ENCODE measurements at regions not wholly inside any gene's neighbourhood (a gene's known extent, or its start where the extent isn't known, plus 50 kb on each side); places are given as distances from the start of the nearest gene placed in this dataset.

- H3K27ac ChIP-seq: no peak overlapping the region
- TF ChIP-seq ZFX (IDR thresholded peaks at IDR 0.05; ENCODE audit: borderline replicate concordance): no peak
- no peak for TF ChIP-seq CTCF (IDR thresholded peaks at IDR 0.05)
Measured at GRCh38 chr20:17832236-17832915, 132.6 kb downstream of the BANF2 start.

- TF ChIP-seq CTCF (IDR thresholded peaks at IDR 0.05): no peak
- TF ChIP-seq ZFX (IDR thresholded peaks at IDR 0.05; ENCODE audit: borderline replicate concordance): no peak
Measured at GRCh38 chr20:17828598-17829144, 128.9 kb downstream of the BANF2 start.

DNA sequence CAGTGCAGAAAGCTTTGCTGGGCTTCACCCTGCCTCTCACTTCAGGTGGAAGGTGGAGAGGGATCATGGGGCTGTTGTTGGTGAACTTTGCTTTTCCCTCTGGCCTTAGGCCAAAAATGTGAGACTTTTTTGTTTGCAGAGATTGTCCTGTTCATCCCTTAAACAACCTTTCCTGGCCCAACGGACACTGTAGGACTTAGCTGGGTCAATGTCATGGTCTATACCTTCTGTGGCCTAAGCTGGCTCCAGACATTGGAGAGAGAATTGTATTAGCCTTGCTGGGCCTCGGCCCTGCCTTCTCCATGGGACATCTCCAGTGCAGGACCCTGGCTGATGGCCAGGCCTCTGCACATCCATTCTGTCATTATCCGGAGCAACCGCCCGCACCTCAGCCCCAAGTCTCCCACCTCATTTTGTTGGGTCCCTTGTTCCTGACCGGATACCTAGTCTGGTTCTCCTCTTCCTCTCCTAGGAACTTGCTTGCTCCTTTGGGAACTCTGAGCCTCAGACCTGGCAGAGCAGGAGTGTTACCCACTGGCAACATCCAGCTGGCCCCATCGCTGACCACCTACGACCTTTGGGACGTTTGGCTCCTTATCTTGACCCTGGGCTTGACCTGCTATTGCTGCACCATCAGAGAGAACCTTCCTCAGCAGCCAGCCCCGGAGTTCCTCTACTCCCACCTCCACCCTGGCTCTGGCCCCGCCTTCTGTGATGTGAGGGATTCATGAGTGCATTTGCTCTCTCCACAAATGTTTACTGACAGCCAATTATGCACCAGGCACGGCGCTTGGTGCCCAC is 128.2 kb downstream of the BANF2 start:
- H3K27ac ChIP-seq: no peak overlapping the region
- TF ChIP-seq CTCF (IDR thresholded peaks at IDR 0.05): no peak
- no peak for TF ChIP-seq ZFX (IDR thresholded peaks at IDR 0.05; ENCODE audit: borderline replicate concordance)

More at GRCh38 chr20:17828598-17829144, 128.9 kb downstream of the BANF2 start:
- H3K27ac ChIP-seq: no peak overlapping the region

DNA sequence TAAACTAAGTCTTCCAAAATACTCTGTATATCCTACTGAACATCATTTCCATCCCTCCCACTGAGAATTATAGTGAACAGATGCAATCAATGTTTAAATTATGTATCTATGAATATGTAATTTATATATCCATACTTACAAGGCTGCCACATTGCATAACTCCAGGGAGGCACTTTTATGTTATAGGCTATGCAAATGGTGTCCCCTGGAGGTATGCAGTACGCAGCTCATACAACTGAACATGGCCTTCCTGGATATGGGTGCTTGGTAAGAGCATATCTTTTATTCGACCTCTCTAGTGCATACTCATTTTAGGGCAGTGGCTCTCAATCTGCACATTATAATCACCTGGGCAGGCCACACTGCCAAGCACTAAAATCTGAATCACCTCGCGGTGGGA is 127.3 kb downstream of the BANF2 start:
- no peak overlapping the region for H3K27ac ChIP-seq
- TF ChIP-seq CTCF (IDR thresholded peaks at IDR 0.05) (no peak), ZFX (IDR thresholded peaks at IDR 0.05; ENCODE audit: borderline replicate concordance) (no peak)

DNA sequence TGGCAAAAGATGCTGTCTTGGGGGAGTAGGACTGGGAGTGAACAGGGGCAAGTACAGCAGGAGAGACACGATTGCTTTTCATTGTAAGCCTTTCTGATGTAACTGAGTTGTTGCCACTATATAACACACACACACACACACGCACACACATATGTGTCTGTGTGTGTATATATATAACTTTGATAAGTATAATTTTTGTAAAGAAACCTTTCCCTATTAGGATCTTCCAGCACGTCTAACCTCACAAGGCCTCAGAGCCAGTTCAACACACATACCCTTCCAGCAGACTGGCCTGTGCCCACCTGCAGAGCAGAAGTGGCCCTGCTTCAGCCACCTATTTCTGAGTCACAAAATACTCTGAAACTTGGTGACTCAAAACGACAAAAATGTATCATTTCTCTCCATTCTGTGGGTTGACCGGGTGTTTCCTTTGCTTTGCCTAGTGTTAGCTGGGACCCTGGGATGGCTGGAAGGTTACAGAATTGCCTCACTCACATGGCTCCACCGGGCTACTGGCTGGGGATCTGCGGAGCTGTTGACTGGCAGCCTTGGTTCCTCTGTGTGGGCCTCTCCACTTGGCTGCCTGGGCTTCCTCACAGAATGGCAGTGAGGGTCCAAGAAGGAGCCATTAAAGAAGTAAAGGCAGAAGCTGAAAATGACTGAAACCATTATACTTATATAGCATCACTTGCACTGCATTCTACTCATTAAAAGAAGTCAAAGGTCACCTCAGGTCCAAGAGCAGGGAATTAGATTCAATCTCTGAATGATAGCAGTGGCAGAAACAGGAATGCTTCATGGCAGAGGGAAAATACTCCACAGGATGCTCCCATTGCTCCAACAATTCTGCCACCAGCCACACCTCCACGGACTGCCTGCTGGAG is 126.4 kb downstream of the BANF2 start:
- H3K27ac ChIP-seq: no peak overlapping the region
- TF ChIP-seq CTCF (IDR thresholded peaks at IDR 0.05) (no peak), ZFX (IDR thresholded peaks at IDR 0.05; ENCODE audit: borderline replicate concordance) (no peak)

GRCh38 chr20:17825252-17825959 is 125.6 kb downstream of the BANF2 start:
- no peak overlapping the region for H3K27ac ChIP-seq
- TF ChIP-seq CTCF (IDR thresholded peaks at IDR 0.05) (no peak), ZFX (IDR thresholded peaks at IDR 0.05; ENCODE audit: borderline replicate concordance) (no peak)

Measured in 22Rv1 (cell line).